Suprapubic skin (tissue), 4 donors: ENCODE measurements at regions not wholly inside any gene's neighbourhood (a gene's known extent, or its start where the extent isn't known, plus 50 kb on each side); places are given as distances from the start of the nearest gene placed in this dataset.

Experiments used
- DNase-seq, 2 donors: peaks; one replicate each; pipeline ENCODE4 v3.0.0-alpha.2; 2019; ENCODE audit warnings: low spot score in 2 of 2
- H3K27ac ChIP-seq: fragments of 200-600 bp; sonication (generic); one replicate; pipeline ENCODE4 v1.5.1; 2019
- H3K27me3 ChIP-seq: fragments of 200-600 bp; sonication (generic); one replicate; pipeline ENCODE4 v1.5.1; 2019
- H3K36me3 ChIP-seq: fragments of 200-600 bp; sonication (generic); one replicate; pipeline ENCODE4 v1.5.1; 2019
- H3K4me1 ChIP-seq: fragments of 200-600 bp; sonication (generic); one replicate; pipeline ENCODE4 v1.5.1; 2019
- H3K4me3 ChIP-seq: fragments of 200-600 bp; sonication (generic); one replicate; pipeline ENCODE4 v1.5.1; 2019; ENCODE audit warnings: mild to moderate bottlenecking
- H3K9me3 ChIP-seq: fragments of 200-600 bp; sonication (generic); one replicate; pipeline ENCODE4 v1.5.1; 2019
- EP300 ChIP-seq: sonication (generic); formaldehyde crosslinking; IDR thresholded peaks from one replicate; pipeline ENCODE4 v1.6.1; 2017; ENCODE audit warnings: antibody characterized with exemption
- POLR2A ChIP-seq, 2 donors: fragments of 450-650 bp; IDR thresholded peaks; one replicate each; pipeline ENCODE4 v1.6.1; 2017; ENCODE audit warnings: antibody characterized with exemption in 2 of 2, mild to moderate bottlenecking in 2 of 2, moderate library complexity in 2 of 2
- POLR2AphosphoS5 ChIP-seq, 3 donors: sonication (generic); formaldehyde crosslinking; IDR thresholded peaks; one replicate each; pipeline ENCODE4 v1.6.1; 2017; ENCODE audit warnings: antibody characterized with exemption in 3 of 3
- WGBS: methylation state at CpG from one replicate; pipeline ENCODE4 v1.1.5; 2018; 5-methylcytosine and 5-hydroxymethylcytosine counted together
- TF ChIP-seq, protein P1 (sequence below), 2 donors: fragments of 200-600 bp in 1 of 2; fragments of 450-650 bp in 1 of 2; sonication (generic) in 1 of 2; IDR thresholded peaks; one replicate each; pipeline ENCODE4 v1.5.1; 2016 to 2019; ENCODE audit warnings: antibody characterized with exemption in 2 of 2, mild to moderate bottlenecking in 1 of 2, moderate library complexity in 1 of 2

DNA sequence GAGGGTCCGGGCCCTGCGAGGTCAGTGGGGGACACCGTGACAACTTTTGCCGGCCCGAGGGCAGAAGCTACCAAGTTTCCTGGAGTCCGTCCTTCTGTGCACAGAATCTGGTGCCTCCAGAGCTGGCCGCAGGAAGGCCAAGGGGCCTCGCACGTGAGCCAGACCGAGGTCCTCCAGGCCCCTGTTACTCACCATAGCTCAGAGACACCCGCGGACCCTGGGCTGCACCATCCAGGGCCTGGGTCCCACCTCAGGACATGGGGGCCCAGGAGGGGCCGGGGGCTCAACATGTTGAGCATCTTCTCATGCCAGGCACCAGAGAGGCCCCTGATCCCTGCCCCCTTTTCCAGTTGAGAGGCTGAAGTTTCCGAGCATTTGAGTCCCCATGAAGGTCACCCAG is 87.9 kb downstream of the HMX1 start:
- 78% methylated on average over 11 of the region's 14 CpGs for WGBS

DNA sequence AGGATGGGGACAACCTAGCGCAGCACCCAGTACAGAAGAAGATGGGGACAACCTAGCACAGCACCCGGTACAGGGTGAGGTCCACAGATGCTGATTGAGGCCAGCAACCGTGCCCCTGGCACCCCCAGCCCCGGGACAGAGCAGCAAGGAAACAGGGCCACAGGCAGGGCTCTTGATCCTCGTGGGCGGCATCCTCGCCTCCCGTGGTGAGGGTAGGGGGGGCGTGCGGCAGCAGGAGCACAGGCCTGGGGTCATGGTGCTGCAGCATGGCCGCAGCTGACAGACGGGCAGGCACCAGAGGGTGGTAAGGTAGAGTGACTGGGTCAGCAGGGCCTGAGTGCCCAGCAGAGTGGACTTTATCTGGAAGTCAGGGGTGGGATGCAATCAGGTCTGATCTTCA is 89.5 kb downstream of the HMX1 start:
- 84% methylated on average over 5 of the region's 12 CpGs for WGBS

More for the DNA sequence above, 87.9 kb downstream of the HMX1 start:
- peaks cover 66% of the 10 kb centered on the region for H3K27me3 ChIP-seq
- DNase-seq = no peak
- H3K4me1 ChIP-seq = no peaks in the 10 kb centered on the region
- no peaks in the 10 kb centered on the region for H3K36me3 ChIP-seq
- H3K27ac ChIP-seq = no peak overlapping the region
- TF ChIP-seq, protein P1, sequence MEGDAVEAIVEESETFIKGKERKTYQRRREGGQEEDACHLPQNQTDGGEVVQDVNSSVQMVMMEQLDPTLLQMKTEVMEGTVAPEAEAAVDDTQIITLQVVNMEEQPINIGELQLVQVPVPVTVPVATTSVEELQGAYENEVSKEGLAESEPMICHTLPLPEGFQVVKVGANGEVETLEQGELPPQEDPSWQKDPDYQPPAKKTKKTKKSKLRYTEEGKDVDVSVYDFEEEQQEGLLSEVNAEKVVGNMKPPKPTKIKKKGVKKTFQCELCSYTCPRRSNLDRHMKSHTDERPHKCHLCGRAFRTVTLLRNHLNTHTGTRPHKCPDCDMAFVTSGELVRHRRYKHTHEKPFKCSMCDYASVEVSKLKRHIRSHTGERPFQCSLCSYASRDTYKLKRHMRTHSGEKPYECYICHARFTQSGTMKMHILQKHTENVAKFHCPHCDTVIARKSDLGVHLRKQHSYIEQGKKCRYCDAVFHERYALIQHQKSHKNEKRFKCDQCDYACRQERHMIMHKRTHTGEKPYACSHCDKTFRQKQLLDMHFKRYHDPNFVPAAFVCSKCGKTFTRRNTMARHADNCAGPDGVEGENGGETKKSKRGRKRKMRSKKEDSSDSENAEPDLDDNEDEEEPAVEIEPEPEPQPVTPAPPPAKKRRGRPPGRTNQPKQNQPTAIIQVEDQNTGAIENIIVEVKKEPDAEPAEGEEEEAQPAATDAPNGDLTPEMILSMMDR (IDR thresholded peaks at IDR 0.05) = no peak
- TF ChIP-seq POLR2A (IDR thresholded peaks at IDR 0.05) = no peak
- no peak for TF ChIP-seq POLR2AphosphoS5 (IDR thresholded peaks at IDR 0.05)
- TF ChIP-seq EP300 = no peak
- H3K4me3 ChIP-seq = no peak overlapping the region
- H3K9me3 ChIP-seq = no peaks in the 10 kb centered on the region

DNA sequence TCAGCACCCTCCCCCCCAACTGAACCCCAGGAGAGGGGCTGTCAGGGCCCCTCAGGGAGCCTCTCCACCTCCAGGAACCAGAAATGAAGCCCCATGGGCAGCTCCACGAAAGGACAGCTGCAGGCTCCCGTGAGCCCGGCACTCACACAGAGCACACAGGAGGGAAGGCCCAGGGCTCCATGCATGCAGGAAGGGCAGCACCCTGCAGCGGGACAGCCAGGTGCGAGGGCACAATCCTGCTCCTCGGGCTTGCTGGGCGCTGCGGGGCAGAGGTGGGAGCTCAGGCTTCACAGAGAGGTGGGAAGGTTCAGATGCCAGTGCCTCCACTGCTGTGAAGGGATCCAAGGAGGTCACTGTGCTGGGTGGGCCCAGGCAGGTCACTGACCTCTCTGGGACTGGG is 90.0 kb downstream of the HMX1 start:
- DNase-seq = no peak
- no peaks in the 10 kb centered on the region for H3K36me3 ChIP-seq
- WGBS = 85% methylated on average over 4 of the region's 8 CpGs
- TF ChIP-seq POLR2AphosphoS5 (IDR thresholded peaks at IDR 0.05) (no peak), EP300 (no peak), POLR2A (IDR thresholded peaks at IDR 0.05) (no peak)
- TF ChIP-seq, protein P1 (IDR thresholded peaks at IDR 0.05) = no peak
- H3K27ac ChIP-seq = no peak overlapping the region
- no peak overlapping the region for H3K4me3 ChIP-seq
- H3K9me3 ChIP-seq = no peaks in the 10 kb centered on the region
- no peaks in the 10 kb centered on the region for H3K4me1 ChIP-seq
- H3K27me3 ChIP-seq = peaks cover 53% of the 10 kb centered on the region

More for the DNA sequence above, 89.5 kb downstream of the HMX1 start:
- TF ChIP-seq EP300 (no peak), POLR2A (IDR thresholded peaks at IDR 0.05) (no peak), POLR2AphosphoS5 (IDR thresholded peaks at IDR 0.05) (no peak)
- TF ChIP-seq, protein P1 (IDR thresholded peaks at IDR 0.05) = no peak
- Histone ChIP-seq H3K27me3 (peaks cover 55% of the 10 kb centered on the region), H3K27ac (no peak overlapping the region), H3K4me3 (no peak overlapping the region), H3K36me3 (no peaks in the 10 kb centered on the region), H3K9me3 (no peaks in the 10 kb centered on the region), H3K4me1 (no peaks in the 10 kb centered on the region)
- no peak for DNase-seq

DNA sequence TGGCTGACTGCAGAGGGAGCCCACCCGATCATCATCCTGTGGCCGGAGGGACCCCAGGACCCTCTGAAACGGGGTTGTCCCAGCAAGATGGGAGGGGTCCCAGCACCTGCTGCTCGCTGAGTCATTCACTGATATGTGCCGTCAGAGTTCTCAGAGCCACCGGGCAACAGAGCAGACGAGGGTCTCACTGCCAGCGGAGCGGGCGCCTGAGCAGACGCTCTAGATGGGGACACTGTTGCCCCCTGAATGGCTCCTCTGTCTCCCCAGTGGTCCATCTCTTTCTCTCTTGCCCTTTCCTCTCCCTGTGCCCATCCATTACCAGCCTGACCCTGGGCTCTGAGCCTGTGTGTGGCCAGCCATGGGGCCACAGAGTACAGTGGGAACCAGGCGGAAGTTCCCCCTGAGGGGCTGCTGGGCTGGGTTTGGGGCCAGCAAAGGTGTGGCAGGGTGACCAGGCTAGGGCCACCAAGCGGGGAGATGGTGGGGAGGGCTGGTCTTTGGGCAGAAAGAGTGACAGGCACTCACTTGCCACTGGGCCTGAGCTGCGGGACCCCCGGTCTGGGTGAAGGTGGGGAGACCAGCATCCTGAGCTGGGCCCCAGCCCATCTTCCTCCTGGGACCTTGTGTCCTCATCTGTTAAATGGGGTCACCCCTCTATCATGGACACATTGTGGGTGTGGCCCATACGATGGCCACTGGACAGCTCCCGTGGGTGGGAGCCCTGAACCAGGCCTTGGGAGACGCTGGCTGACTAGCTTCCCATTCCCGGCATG is 90.9 kb downstream of the HMX1 start:
- no peak for DNase-seq
- H3K9me3 ChIP-seq = no peaks in the 10 kb centered on the region
- H3K27ac ChIP-seq = no peak overlapping the region
- WGBS = 97% methylated on average over 6 of the region's 19 CpGs
- H3K27me3 ChIP-seq = peaks cover 46% of the 10 kb centered on the region
- H3K36me3 ChIP-seq = no peaks in the 10 kb centered on the region
- H3K4me1 ChIP-seq = no peaks in the 10 kb centered on the region
- H3K4me3 ChIP-seq = no peak overlapping the region
- TF ChIP-seq POLR2AphosphoS5 (IDR thresholded peaks at IDR 0.05) (no peak), EP300 (no peak), POLR2A (IDR thresholded peaks at IDR 0.05) (no peak)
- TF ChIP-seq, protein P1 (IDR thresholded peaks at IDR 0.05) = no peak

DNA sequence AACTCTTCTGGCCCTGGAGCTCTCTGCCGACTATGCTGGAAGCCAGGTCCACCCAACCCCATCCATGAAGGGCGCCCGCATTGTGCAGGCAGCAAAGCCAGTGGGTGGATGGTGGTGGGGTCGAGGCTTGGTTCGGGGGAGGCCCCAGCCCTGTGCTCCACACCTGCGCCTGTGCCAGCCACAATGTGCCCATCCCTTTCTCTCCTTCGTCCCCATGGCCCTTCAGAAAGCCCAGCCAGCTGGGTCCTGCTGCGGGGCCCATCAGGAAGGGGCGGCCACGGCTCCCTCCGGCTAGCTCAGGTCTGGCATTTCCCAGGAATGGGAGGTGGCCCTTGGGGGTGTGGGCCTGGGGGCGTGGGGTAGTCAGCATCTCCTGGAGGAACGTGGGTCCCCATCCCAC is 91.6 kb downstream of the HMX1 start:
- Histone ChIP-seq H3K27ac (no peak overlapping the region), H3K27me3 (peaks cover 39% of the 10 kb centered on the region), H3K36me3 (no peaks in the 10 kb centered on the region), H3K4me1 (no peaks in the 10 kb centered on the region), H3K9me3 (no peaks in the 10 kb centered on the region), H3K4me3 (no peak overlapping the region)
- TF ChIP-seq, protein P1 (IDR thresholded peaks at IDR 0.05) = no peak
- TF ChIP-seq POLR2AphosphoS5 (IDR thresholded peaks at IDR 0.05) = no peak
- no peak for TF ChIP-seq POLR2A (IDR thresholded peaks at IDR 0.05)
- TF ChIP-seq EP300 = no peak
- 57% methylated on average over 6 of the region's 13 CpGs for WGBS
- no peak for DNase-seq
